K562 (cell line): ENCODE measurements at regions not wholly inside any gene's neighbourhood (a gene's known extent, or its start where the extent isn't known, plus 50 kb on each side); places are given as distances from the start of the nearest gene placed in this dataset.
A peak's percentile ranks its signal among the peaks of the same experiment; 100 is the strongest.

Experiments used
- ATAC-seq: fragments of 200-7000 bp; cut with Tn5 transposase; 3 replicates; pipeline ENCODE4 v1.9.1; 2020; ENCODE audit warnings: moderate library complexity
- BruUV-seq: library from RNA; stranded (reverse); fragments of 400-500 nt; replicated peaks from 2 replicates; lab custom pipeline; 2021; lab: Mats Ljungman, UMichigan
- CTCF ChIA-PET: fragments of 300-600 bp; formaldehyde crosslinking; extraction: SDS; loops from one replicate; lab custom pipeline; 2021; ENCODE audit warnings: low intra/inter-chr PET ratio; lab: Yijun Ruan, JAX
- POLR2A ChIA-PET: fragments of 300-600, 350-650 bp; sonication (Branson Sonifier 250); formaldehyde crosslinking; extraction: SDS; loops from one replicate; lab custom pipeline; 2021; ENCODE audit warnings: antibody characterized with exemption, inconsistent platforms; lab: Yijun Ruan, JAX
- DNase-seq, 4 experiments: peaks; one replicate each; pipeline versions ENCODE4 v3.0.0 to v3.0.0-alpha.2; 2011 to 2018; ENCODE audit warnings: low spot score in 3 of 4, mixed read lengths in 3 of 4; ENCODE audit errors: extremely low read depth in 1 of 4
- FAIRE-seq: peaks from 2 replicates; lab custom pipeline; 2011; peaks lifted over from hg19 to GRCh38; lab: Jason Lieb, UNC
- H2AFZ ChIP-seq: 2 replicates; pipeline ENCODE4 v1.6.0; 2011; ENCODE audit warnings: low read depth, low read length, control low read depth, inconsistent platforms
- H3K27ac ChIP-seq: fragments of 200-600 bp; 3 replicates; pipeline ENCODE4 v1.8.0; 2011; ENCODE audit warnings: low read depth, mild to moderate bottlenecking, control low read depth, inconsistent platforms, low read length, moderate library complexity, mixed read lengths; ENCODE audit errors: extremely low read depth
- H3K27me3 ChIP-seq, 2 experiments: fragments of 300-600 bp in 1 of 2; 2 replicates in 1 of 2; 3 replicates in 1 of 2; pipeline versions ENCODE4 v1.6.0 to v1.8.0; 2011; ENCODE audit warnings: inconsistent platforms in 2 of 2, low read length in 2 of 2, mild to moderate bottlenecking in 1 of 2, mixed read lengths in 1 of 2, moderate library complexity in 1 of 2; ENCODE audit not compliant: control insufficient read depth in 2 of 2, insufficient read depth in 2 of 2
- H3K36me3 ChIP-seq: fragments of 300-600 bp; 3 replicates; pipeline ENCODE4 v1.8.0; 2011; ENCODE audit warnings: mild to moderate bottlenecking, low read length, inconsistent platforms; ENCODE audit not compliant: control insufficient read depth, insufficient read depth
- H3K4me1 ChIP-seq, 2 experiments: fragments of 200-600 bp in 1 of 2; replicated peaks in 1 of 2; 2 replicates in 1 of 2; 3 replicates in 1 of 2; pipeline versions ENCODE4 v1.5.1 to v1.8.0; 2011; ENCODE audit warnings: inconsistent platforms in 2 of 2, low read length in 2 of 2, mild to moderate bottlenecking in 1 of 2, mixed read lengths in 1 of 2, moderate library complexity in 1 of 2; ENCODE audit not compliant: control insufficient read depth in 2 of 2, insufficient read depth in 2 of 2
- H3K4me2 ChIP-seq: 2 replicates; pipeline ENCODE4 v1.6.1; 2011; ENCODE audit warnings: low read length, control low read depth, inconsistent platforms, mixed read lengths; ENCODE audit not compliant: insufficient read depth
- H3K4me3 ChIP-seq: fragments of 200-600 bp; sonication (generic), shearing (Covaris generic); 2 replicates; pipeline ENCODE4 v1.5.1; 2016; ENCODE audit warnings: control low read depth, inconsistent platforms
- H3K79me2 ChIP-seq: fragments of 200-600 bp; 3 replicates; pipeline ENCODE4 v1.8.0; 2011; ENCODE audit warnings: low read length, inconsistent platforms; ENCODE audit not compliant: control insufficient read depth, insufficient read depth
- H3K9ac ChIP-seq, 2 experiments: 2 replicates each; pipeline versions ENCODE4 v1.6.0 to v1.6.1; 2011; ENCODE audit warnings: low read depth in 2 of 2, low read length in 2 of 2, control low read depth in 1 of 2, inconsistent platforms in 1 of 2, mild to moderate bottlenecking in 1 of 2, mixed read lengths in 1 of 2; ENCODE audit not compliant: insufficient read depth in 1 of 2
- H3K9me1 ChIP-seq: one replicate; pipeline ENCODE4 v1.6.0; 2011; ENCODE audit warnings: inconsistent platforms, mild to moderate bottlenecking, low read length, moderate library complexity; ENCODE audit not compliant: control insufficient read depth, insufficient read depth
- H3K9me3 ChIP-seq: replicated peaks from 2 replicates; pipeline ENCODE4 v1.5.1; 2011; ENCODE audit warnings: low read depth, low read length, inconsistent platforms; ENCODE audit not compliant: control insufficient read depth, insufficient read depth
- H4K20me1 ChIP-seq: replicated peaks from 2 replicates; pipeline ENCODE4 v1.6.1; 2011; ENCODE audit warnings: low read length, inconsistent platforms, mixed read lengths; ENCODE audit not compliant: control insufficient read depth, insufficient read depth
- MAFK ChIP-seq: IDR thresholded peaks from 2 replicates; pipeline ENCODE4 v1.6.1; 2011; ENCODE audit warnings: low read length, improper control_type of control experiment
- NCOA2 ChIP-seq, 2 experiments: fragments of 450-650 bp; IDR thresholded peaks; 2 replicates each; pipeline ENCODE4 v1.6.1; 2018; ENCODE audit warnings: mild to moderate bottlenecking in 2 of 2, moderate library complexity in 1 of 2; ENCODE audit not compliant: partially characterized antibody in 2 of 2
- SIN3B ChIP-seq: fragments of 450-650 bp; IDR thresholded peaks from 2 replicates; pipeline ENCODE4 v1.6.1; 2017; ENCODE audit warnings: low read depth, mild to moderate bottlenecking, moderate library complexity
- SPI1 ChIP-seq: IDR thresholded peaks from 2 replicates; pipeline ENCODE4 v1.6.1; 2011; ENCODE audit warnings: low read depth, low read length, control low read depth, borderline replicate concordance
- WGBS: fragments of 100-300 bp; shearing (Covaris generic); methylation state at CpG from one replicate; pipeline ENCODE4 v1.1.6; 2016; ENCODE audit warnings: low coverage, mixed read lengths; ENCODE audit not compliant: insufficient coverage; ENCODE audit errors: missing lambda C conversion rate; 5-methylcytosine and 5-hydroxymethylcytosine counted together
- in situ Hi-C: fragments of 300-500 bp; cut with MboI; formaldehyde crosslinking; loops from 4 replicates; pipeline ENCODE4 v1.15.0; 2018; ENCODE audit warnings: inconsistent platforms, mixed read lengths
- intact Hi-C: fragments of 100-400 bp; cut with micrococcal nuclease; formaldehyde crosslinking; loops from 2 replicates; pipeline ENCODE4 v1.14.2; 2022

DNA sequence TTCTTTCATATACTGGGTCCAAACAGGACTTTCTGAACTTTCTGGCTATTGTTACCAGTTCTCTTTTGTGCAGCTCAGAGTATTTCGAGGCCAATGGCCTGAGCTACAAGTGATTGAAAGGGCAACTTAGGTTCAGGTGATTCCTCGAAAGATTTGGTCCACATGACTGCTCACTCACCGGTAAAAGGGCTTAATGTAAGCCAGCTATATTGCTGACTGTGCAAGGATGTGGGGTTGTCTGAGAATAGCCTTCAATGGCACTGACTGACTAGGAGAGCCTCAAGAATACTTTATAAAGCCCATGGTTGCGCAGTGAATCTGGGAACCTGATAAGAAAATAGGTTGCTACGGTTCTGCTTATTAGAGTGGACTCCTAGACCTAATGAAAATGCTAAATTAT lies 269.0 kb downstream of the SEC16B start:
- no peak for ATAC-seq
- H3K9me3 ChIP-seq = no peaks in the 10 kb centered on the region; the same call in 1 of the 2 replicates
- TF ChIP-seq SIN3B (no peak), MAFK (0 out of 2 replicates have a peak, but pooled peaks have one; percentile 16), NCOA2 (IDR thresholded peaks at IDR 0.05; ENCODE audit: partially characterized antibody in 2 of 2) (no peak)
- TF ChIP-seq, all 486 proteins: peak for 1
- intact Hi-C loops (no loop called here), in situ Hi-C loops (no loop called here)
- no peaks in the 10 kb centered on the region for H4K20me1 ChIP-seq
- ChIA-PET CTCF (no interaction called here), POLR2A (interaction anchor here (0.5 kb wide), 1 partner anchor 585 kb away, joined by 3 read pairs; no protein-coding TSS in a partner anchor)
- H3K79me2 ChIP-seq = no peaks in the 10 kb centered on the region
- H3K4me1 ChIP-seq = no peaks in the 10 kb centered on the region
- DNase-seq (no peak), FAIRE-seq (no peak)
- no peaks in the 10 kb centered on the region for H3K27me3 ChIP-seq
- no peak overlapping the region for H3K4me2 ChIP-seq
- H3K27ac ChIP-seq = no peak overlapping the region
- H3K9ac ChIP-seq = no peak overlapping the region
- no peaks in the 10 kb centered on the region for H3K9me1 ChIP-seq
- H3K36me3 ChIP-seq = no peaks in the 10 kb centered on the region
- BruUV-seq = no TSS peak
- WGBS = 0% methylated on average over 5 of the region's 5 CpGs
- H2AFZ ChIP-seq = no peak overlapping the region
- no peak overlapping the region for H3K4me3 ChIP-seq

DNA sequence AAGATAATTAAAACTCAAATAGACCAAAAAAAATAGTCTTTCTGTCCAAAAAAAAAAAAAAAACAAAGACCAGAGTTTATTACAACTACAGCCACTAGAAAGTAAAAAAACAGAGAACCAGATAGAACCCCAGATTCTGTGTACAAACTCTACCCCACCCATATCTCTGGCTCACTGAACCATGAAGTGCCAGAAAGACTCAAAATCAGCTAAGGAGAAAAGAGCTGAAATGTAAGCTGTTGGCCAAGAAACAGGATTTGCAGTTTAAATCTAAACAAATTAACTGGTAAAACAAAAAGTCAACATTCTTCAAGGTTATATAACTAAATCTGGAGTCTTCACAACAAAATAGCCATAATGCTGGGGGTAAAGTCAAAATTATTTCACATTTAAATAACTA lies 278.9 kb downstream of the SEC16B start:
- TF ChIP-seq SPI1 = no peak
- TF ChIP-seq, all 486 proteins: peak for 0
- FAIRE-seq = no peak
- no peak overlapping the region for H3K4me2 ChIP-seq
- H3K9me3 ChIP-seq = no peaks in the 10 kb centered on the region; the same call in 1 of the 2 replicates
- no peaks in the 10 kb centered on the region for H3K36me3 ChIP-seq
- H3K27me3 ChIP-seq = no peaks in the 10 kb centered on the region
- no peaks in the 10 kb centered on the region for H3K9me1 ChIP-seq
- no TSS peak for BruUV-seq
- H2AFZ ChIP-seq = no peak overlapping the region
- in situ Hi-C loops = no loop called here
- CTCF ChIA-PET = no interaction called here
- H3K4me1 ChIP-seq = no peaks in the 10 kb centered on the region
- ATAC-seq = no peak
- no peaks in the 10 kb centered on the region for H3K79me2 ChIP-seq
- no peak for DNase-seq
- intact Hi-C loops = no loop called here
- no peak overlapping the region for H3K4me3 ChIP-seq
- H4K20me1 ChIP-seq = no peaks in the 10 kb centered on the region
- POLR2A ChIA-PET = no interaction called here
- no peak overlapping the region for H3K27ac ChIP-seq
- no peak overlapping the region for H3K9ac ChIP-seq
